ENCODE measurements at regions not wholly inside any gene's neighbourhood (a gene's known extent, or its start where the extent isn't known, plus 50 kb on each side); places are given as distances from the start of the nearest gene placed in this dataset.

- H3K27ac ChIP-seq (ENCODE audit: low read depth in 1 of 3, low read length in 2 of 3): no peak overlapping the region
- H3K4me3 ChIP-seq (ENCODE audit: low read depth in 1 of 3, low read length in 3 of 3): no peak overlapping the region
- H3K4me1 ChIP-seq (ENCODE audit: control insufficient read depth in 3 of 3, insufficient read depth in 2 of 3, low read depth in 1 of 3, low read length in 2 of 3): no peaks in the 10 kb centered on the region
- H3K9me3 ChIP-seq (ENCODE audit: control insufficient read depth in 2 of 2, insufficient read depth in 1 of 2, low read depth in 1 of 2, low read length in 1 of 2): peaks cover 0 to 7% of the 10 kb centered on the region in 2 donors
- FAIRE-seq: no peak
- 48 to 67% (median 54%) methylated on average over 1 of the region's 1 CpG for WGBS, 3 donors
- no peak for DNase-seq
- no peaks in the 10 kb centered on the region for H3K27me3 ChIP-seq (ENCODE audit: control insufficient read depth in 3 of 3, insufficient read depth in 3 of 3, low read length in 3 of 3)
- no peaks in the 10 kb centered on the region for H3K36me3 ChIP-seq (ENCODE audit: control insufficient read depth in 3 of 3, insufficient read depth in 2 of 3, low read depth in 1 of 3, low read length in 3 of 3)
These were observed 550.0 kb downstream of the RAPGEF2 start for GRCh38 chr4:159652871-159653270.

DNA sequence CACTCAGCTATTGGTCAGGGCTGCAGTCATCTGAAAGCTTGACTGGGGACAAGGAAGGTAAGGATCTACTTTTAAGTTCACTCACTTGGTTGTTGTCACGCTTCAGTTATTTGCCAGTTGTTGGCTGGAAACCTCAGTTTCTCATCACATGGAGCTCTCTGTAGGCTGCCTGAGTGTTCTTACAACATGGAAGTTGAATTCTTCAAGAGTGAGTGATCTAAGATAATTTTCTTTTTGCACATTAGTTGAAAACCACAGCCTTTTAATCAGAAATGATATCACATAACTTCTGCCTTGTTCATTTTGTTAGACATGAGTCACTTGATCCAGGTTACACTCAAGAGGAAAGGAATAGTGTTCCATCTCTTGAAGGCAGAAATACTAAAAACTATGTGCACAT is 552.7 kb downstream of the RAPGEF2 start:
- DNase-seq (no peak), FAIRE-seq (no peak)
- H3K9me3 ChIP-seq (ENCODE audit: control insufficient read depth in 2 of 2, insufficient read depth in 1 of 2, low read depth in 1 of 2, low read length in 1 of 2): no peaks in the 10 kb centered on the region
- no peaks in the 10 kb centered on the region for H3K27me3 ChIP-seq (ENCODE audit: control insufficient read depth in 3 of 3, insufficient read depth in 3 of 3, low read length in 3 of 3)
- no peaks in the 10 kb centered on the region for H3K36me3 ChIP-seq (ENCODE audit: control insufficient read depth in 3 of 3, insufficient read depth in 2 of 3, low read depth in 1 of 3, low read length in 3 of 3)
- no peak overlapping the region for H3K27ac ChIP-seq (ENCODE audit: low read depth in 1 of 3, low read length in 2 of 3)
- H3K4me3 ChIP-seq (ENCODE audit: low read depth in 1 of 3, low read length in 3 of 3): no peak overlapping the region
- 0 to 23% (median 1%) methylated on average over 1 of the region's 1 CpG for WGBS, 3 donors
- no peaks in the 10 kb centered on the region for H3K4me1 ChIP-seq (ENCODE audit: control insufficient read depth in 3 of 3, insufficient read depth in 2 of 3, low read depth in 1 of 3, low read length in 2 of 3)

DNA sequence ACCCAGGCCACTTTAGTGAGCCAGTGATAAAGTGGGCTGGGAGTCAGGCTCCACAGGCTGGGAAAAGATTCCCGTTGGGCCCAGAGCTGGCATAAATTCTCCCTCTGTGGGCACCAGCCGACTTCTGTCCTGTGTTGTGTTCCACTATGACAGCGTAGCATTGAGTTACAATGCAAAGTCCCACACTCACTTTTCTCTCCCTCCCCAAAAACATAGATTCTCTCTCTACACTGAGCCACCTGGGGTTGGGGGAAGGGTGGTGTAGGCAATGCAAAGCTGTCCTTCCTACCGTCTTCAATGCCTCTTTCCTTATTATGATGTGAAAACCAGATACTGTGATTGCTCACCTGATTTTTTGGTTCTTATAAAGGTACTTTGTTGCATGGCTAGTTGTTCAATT is 566.2 kb downstream of the RAPGEF2 start:
- peaks cover 0 to under 1% of the 10 kb centered on the region in 2 donors for H3K9me3 ChIP-seq (ENCODE audit: control insufficient read depth in 2 of 2, insufficient read depth in 1 of 2, low read depth in 1 of 2, low read length in 1 of 2)
- FAIRE-seq (no peak), DNase-seq (no peak)
- H3K27ac ChIP-seq (ENCODE audit: low read depth in 1 of 3, low read length in 2 of 3): no peak overlapping the region
- H3K4me3 ChIP-seq (ENCODE audit: low read depth in 1 of 3, low read length in 3 of 3): no peak overlapping the region
- H3K36me3 ChIP-seq (ENCODE audit: control insufficient read depth in 3 of 3, insufficient read depth in 2 of 3, low read depth in 1 of 3, low read length in 3 of 3): no peaks in the 10 kb centered on the region
- 71 to 83% (median 77%) methylated on average over 4 of the region's 4 CpGs for WGBS, 3 donors
- no peaks in the 10 kb centered on the region for H3K4me1 ChIP-seq (ENCODE audit: control insufficient read depth in 3 of 3, insufficient read depth in 2 of 3, low read depth in 1 of 3, low read length in 2 of 3)
- H3K27me3 ChIP-seq (ENCODE audit: control insufficient read depth in 3 of 3, insufficient read depth in 3 of 3, low read length in 3 of 3): no peaks in the 10 kb centered on the region

GRCh38 chr4:159673221-159673620 is 570.3 kb downstream of the RAPGEF2 start:
- no peak overlapping the region for H3K4me3 ChIP-seq (ENCODE audit: low read depth in 1 of 3, low read length in 3 of 3)
- no peaks in the 10 kb centered on the region for H3K36me3 ChIP-seq (ENCODE audit: control insufficient read depth in 3 of 3, insufficient read depth in 2 of 3, low read depth in 1 of 3, low read length in 3 of 3)
- no peaks in the 10 kb centered on the region for H3K9me3 ChIP-seq (ENCODE audit: control insufficient read depth in 2 of 2, insufficient read depth in 1 of 2, low read depth in 1 of 2, low read length in 1 of 2)
- DNase-seq: no peak
- 51 to 84% (median 82%) methylated on average over 2 of the region's 2 CpGs for WGBS, 3 donors
- H3K27ac ChIP-seq (ENCODE audit: low read depth in 1 of 3, low read length in 2 of 3): no peak overlapping the region
- no peak for FAIRE-seq
- no peaks in the 10 kb centered on the region for H3K4me1 ChIP-seq (ENCODE audit: control insufficient read depth in 3 of 3, insufficient read depth in 2 of 3, low read depth in 1 of 3, low read length in 2 of 3)
- H3K27me3 ChIP-seq (ENCODE audit: control insufficient read depth in 3 of 3, insufficient read depth in 3 of 3, low read length in 3 of 3): no peaks in the 10 kb centered on the region

DNA sequence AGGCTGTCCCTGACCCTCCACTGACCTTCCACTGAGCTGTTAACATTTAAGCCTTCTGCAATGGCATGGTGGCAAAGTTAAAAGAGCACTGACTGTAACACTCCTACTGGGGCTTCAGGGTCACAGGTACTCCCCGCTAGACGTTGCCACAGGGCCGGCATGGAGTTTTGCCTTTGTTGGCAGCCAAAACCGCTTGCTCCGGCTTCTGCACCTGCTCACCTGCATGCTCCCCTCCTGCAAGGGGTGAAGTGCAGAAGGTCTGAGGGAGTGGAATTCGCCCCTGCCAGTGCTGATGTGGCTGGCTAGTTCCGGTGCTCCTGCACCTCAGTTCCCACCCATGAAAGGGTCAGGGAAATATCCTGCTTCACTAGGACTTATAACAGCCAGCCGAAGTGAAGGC is 571.4 kb downstream of the RAPGEF2 start:
- no peak for DNase-seq
- Histone ChIP-seq H3K9me3 (ENCODE audit: control insufficient read depth in 2 of 2, insufficient read depth in 1 of 2, low read depth in 1 of 2, low read length in 1 of 2) (no peaks in the 10 kb centered on the region), H3K4me3 (ENCODE audit: low read depth in 1 of 3, low read length in 3 of 3) (no peak overlapping the region), H3K27ac (ENCODE audit: low read depth in 1 of 3, low read length in 2 of 3) (no peak overlapping the region), H3K36me3 (ENCODE audit: control insufficient read depth in 3 of 3, insufficient read depth in 2 of 3, low read depth in 1 of 3, low read length in 3 of 3) (no peaks in the 10 kb centered on the region), H3K27me3 (ENCODE audit: control insufficient read depth in 3 of 3, insufficient read depth in 3 of 3, low read length in 3 of 3) (no peaks in the 10 kb centered on the region), H3K4me1 (ENCODE audit: control insufficient read depth in 3 of 3, insufficient read depth in 2 of 3, low read depth in 1 of 3, low read length in 2 of 3) (no peaks in the 10 kb centered on the region)
- no peak for FAIRE-seq
- 59 to 81% (median 62%) methylated on average over 8 of the region's 8 CpGs for WGBS, 3 donors

DNA sequence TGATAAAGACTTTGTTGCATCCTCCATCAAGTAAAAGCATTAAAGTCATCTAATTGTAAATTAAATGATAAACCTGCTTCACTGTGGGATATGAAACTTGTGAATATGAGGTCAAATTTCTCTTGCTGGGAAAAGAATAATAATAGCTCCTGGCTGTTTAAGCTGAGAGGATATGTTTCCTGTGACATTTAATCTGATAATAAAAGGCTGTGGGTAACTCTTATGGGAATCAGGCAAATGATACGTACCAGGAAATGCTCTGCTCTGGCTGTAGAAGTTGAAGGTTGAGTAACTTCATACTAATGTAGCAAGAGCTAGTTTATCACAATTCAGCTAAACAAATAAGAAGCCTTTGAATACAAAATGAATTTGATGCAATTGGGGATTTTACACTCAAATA is 574.6 kb downstream of the RAPGEF2 start:
- DNase-seq: no peak
- H3K27me3 ChIP-seq (ENCODE audit: control insufficient read depth in 3 of 3, insufficient read depth in 3 of 3, low read length in 3 of 3): no peaks in the 10 kb centered on the region
- no peaks in the 10 kb centered on the region for H3K36me3 ChIP-seq (ENCODE audit: control insufficient read depth in 3 of 3, insufficient read depth in 2 of 3, low read depth in 1 of 3, low read length in 3 of 3)
- no peaks in the 10 kb centered on the region for H3K9me3 ChIP-seq (ENCODE audit: control insufficient read depth in 2 of 2, insufficient read depth in 1 of 2, low read depth in 1 of 2, low read length in 1 of 2)
- no peak overlapping the region for H3K27ac ChIP-seq (ENCODE audit: low read depth in 1 of 3, low read length in 2 of 3)
- 52 to 55% (median 54%) methylated on average over 1 of the region's 1 CpG for WGBS, 3 donors
- no peak overlapping the region for H3K4me3 ChIP-seq (ENCODE audit: low read depth in 1 of 3, low read length in 3 of 3)
- no peaks in the 10 kb centered on the region for H3K4me1 ChIP-seq (ENCODE audit: control insufficient read depth in 3 of 3, insufficient read depth in 2 of 3, low read depth in 1 of 3, low read length in 2 of 3)
- no peak for FAIRE-seq

DNA sequence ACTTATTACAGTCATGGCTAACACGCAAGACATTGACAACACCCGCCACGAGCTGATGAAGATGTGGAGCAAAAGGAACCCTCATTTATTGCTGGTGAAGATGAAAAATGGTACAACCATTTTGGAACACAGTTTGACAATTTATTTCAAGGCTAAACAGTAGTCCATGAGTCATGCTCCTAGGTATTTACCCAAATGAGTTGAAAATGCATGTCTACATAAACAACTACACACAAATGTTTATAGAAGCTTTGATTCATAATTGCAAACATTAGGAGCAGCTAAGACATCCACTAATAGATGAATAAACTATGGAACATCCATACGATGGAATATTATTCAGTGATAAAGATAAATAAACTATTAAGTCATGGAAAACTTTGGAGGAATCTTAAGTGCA is 580.1 kb downstream of the RAPGEF2 start:
- H3K4me1 ChIP-seq (ENCODE audit: control insufficient read depth in 3 of 3, insufficient read depth in 2 of 3, low read depth in 1 of 3, low read length in 2 of 3): no peaks in the 10 kb centered on the region
- no peaks in the 10 kb centered on the region for H3K27me3 ChIP-seq (ENCODE audit: control insufficient read depth in 3 of 3, insufficient read depth in 3 of 3, low read length in 3 of 3)
- no peak overlapping the region for H3K27ac ChIP-seq (ENCODE audit: low read depth in 1 of 3, low read length in 2 of 3)
- H3K36me3 ChIP-seq (ENCODE audit: control insufficient read depth in 3 of 3, insufficient read depth in 2 of 3, low read depth in 1 of 3, low read length in 3 of 3): no peaks in the 10 kb centered on the region
- FAIRE-seq: no peak
- H3K4me3 ChIP-seq (ENCODE audit: low read depth in 1 of 3, low read length in 3 of 3): no peak overlapping the region
- H3K9me3 ChIP-seq (ENCODE audit: control insufficient read depth in 2 of 2, insufficient read depth in 1 of 2, low read depth in 1 of 2, low read length in 1 of 2): no peaks in the 10 kb centered on the region
- WGBS, 3 donors: 69 to 81% (median 76%) methylated on average over 4 of the region's 4 CpGs
- DNase-seq: no peak

GRCh38 chr4:159684061-159684460 is 581.2 kb downstream of the RAPGEF2 start:
- WGBS, 3 donors: 80 to 93% (median 89%) methylated on average over 1 of the region's 1 CpG
- DNase-seq (no peak), FAIRE-seq (no peak)
- Histone ChIP-seq H3K9me3 (ENCODE audit: control insufficient read depth in 2 of 2, insufficient read depth in 1 of 2, low read depth in 1 of 2, low read length in 1 of 2) (peaks cover 0 to 2% of the 10 kb centered on the region in 2 donors), H3K27me3 (ENCODE audit: control insufficient read depth in 3 of 3, insufficient read depth in 3 of 3, low read length in 3 of 3) (no peaks in the 10 kb centered on the region), H3K36me3 (ENCODE audit: control insufficient read depth in 3 of 3, insufficient read depth in 2 of 3, low read depth in 1 of 3, low read length in 3 of 3) (no peaks in the 10 kb centered on the region), H3K27ac (ENCODE audit: low read depth in 1 of 3, low read length in 2 of 3) (no peak overlapping the region), H3K4me1 (ENCODE audit: control insufficient read depth in 3 of 3, insufficient read depth in 2 of 3, low read depth in 1 of 3, low read length in 2 of 3) (no peaks in the 10 kb centered on the region), H3K4me3 (ENCODE audit: low read depth in 1 of 3, low read length in 3 of 3) (no peak overlapping the region)

GRCh38 chr4:159685340-159686092 is 582.6 kb downstream of the RAPGEF2 start:
- Histone ChIP-seq H3K27me3 (ENCODE audit: control insufficient read depth in 3 of 3, insufficient read depth in 3 of 3, low read length in 3 of 3) (no peaks in the 10 kb centered on the region), H3K4me1 (ENCODE audit: control insufficient read depth in 3 of 3, insufficient read depth in 2 of 3, low read depth in 1 of 3, low read length in 2 of 3) (no peaks in the 10 kb centered on the region), H3K36me3 (ENCODE audit: control insufficient read depth in 3 of 3, insufficient read depth in 2 of 3, low read depth in 1 of 3, low read length in 3 of 3) (no peaks in the 10 kb centered on the region), H3K4me3 (ENCODE audit: low read depth in 1 of 3, low read length in 3 of 3) (no peak overlapping the region), H3K27ac (ENCODE audit: low read depth in 1 of 3, low read length in 2 of 3) (no peak overlapping the region), H3K9me3 (ENCODE audit: control insufficient read depth in 2 of 2, insufficient read depth in 1 of 2, low read depth in 1 of 2, low read length in 1 of 2) (peaks cover 0 to 2% of the 10 kb centered on the region in 2 donors)
- DNase-seq (peak in 1 of 2 donors; percentile 32), FAIRE-seq (no peak)
- WGBS, 3 donors: 13 to 30% (median 26%) methylated on average over 3 of the region's 3 CpGs
